ENCODE measurements at regions not wholly inside any gene's neighbourhood (a gene's known extent, or its start where the extent isn't known, plus 50 kb on each side); places are given as distances from the start of the nearest gene placed in this dataset.

DNA sequence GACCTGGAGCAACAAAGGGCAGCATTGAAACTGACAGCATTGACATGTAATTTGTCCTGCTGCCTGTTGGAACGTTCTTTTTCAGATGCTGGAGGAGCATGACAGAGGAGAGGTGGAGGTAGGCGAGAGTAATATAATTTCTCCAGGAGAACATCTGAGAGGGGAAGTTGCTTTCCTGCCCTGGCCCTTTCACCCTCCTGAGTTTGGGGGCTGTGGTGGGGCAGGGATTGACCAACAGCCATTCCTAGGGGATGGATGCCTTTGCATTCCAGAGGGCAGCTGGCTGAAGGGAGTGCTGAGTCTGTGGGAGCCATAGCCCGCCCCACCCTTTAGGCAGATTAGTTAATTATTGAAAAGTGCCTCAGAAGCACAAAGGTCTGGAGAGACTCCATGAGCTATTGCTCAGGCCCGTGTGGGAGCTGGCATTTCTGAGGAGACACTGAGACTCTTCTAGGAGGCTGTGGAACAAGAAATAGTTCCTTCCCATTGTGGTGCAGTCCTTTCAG, 73.5 kb downstream of the ARF6 start:
- no peak for TF ChIP-seq EP300 (IDR thresholded peaks at IDR 0.05)
- TF ChIP-seq POLR2A (IDR thresholded peaks at IDR 0.05), result no peak
- no peak for TF ChIP-seq POLR2AphosphoS5 (IDR thresholded peaks at IDR 0.05)
- TF ChIP-seq CTCF (IDR thresholded peaks at IDR 0.05), result no peak
- WGBS, 2 donors, result 38 to 50% methylated on average over 4 of the region's 4 CpGs
- Histone ChIP-seq H3K4me1 (peaks cover 11 to 27% (median 19%) of the 10 kb centered on the region in 4 donors), H3K4me3 (no peak overlapping the region), H3K9me3 (no peaks in the 10 kb centered on the region), H3K27me3 (no peaks in the 10 kb centered on the region), H3K27ac (peak overlapping the region in 2 of 4 donors; percentile 36 to 51), H3K36me3 (no peaks in the 10 kb centered on the region)
- DNase-seq (peak in 1 of 2 donors; percentile 56), ATAC-seq (ENCODE audit: low FRiP score in 2 of 2) (peak; percentile 62 to 79)

- H3K9me3 ChIP-seq, result no peaks in the 10 kb centered on the region
- H3K4me3 ChIP-seq, result no peak overlapping the region
- H3K36me3 ChIP-seq, result no peaks in the 10 kb centered on the region
- H3K4me1 ChIP-seq, result peaks cover 19 to 34% (median 26%) of the 10 kb centered on the region in 4 donors
- ATAC-seq (ENCODE audit: low FRiP score in 2 of 2), result no peak
- no peaks in the 10 kb centered on the region for H3K27me3 ChIP-seq
- WGBS, 2 donors, result 91 to 95% methylated on average over 11 of the region's 11 CpGs
- DNase-seq, result no peak
- TF ChIP-seq POLR2AphosphoS5 (IDR thresholded peaks at IDR 0.05) (no peak), POLR2A (IDR thresholded peaks at IDR 0.05) (no peak), CTCF (IDR thresholded peaks at IDR 0.05) (no peak), EP300 (IDR thresholded peaks at IDR 0.05) (no peak)
- peak overlapping the region in 1 of 4 donors; percentile 36 for H3K27ac ChIP-seq
These were observed 74.2 kb downstream of the ARF6 start for GRCh38 chr14:49966971-49967630.

GRCh38 chr14:49969961-49970360, 77.1 kb downstream of the ARF6 start:
- ATAC-seq (ENCODE audit: low FRiP score in 2 of 2) (no peak), DNase-seq (no peak)
- WGBS, 2 donors, result 91 to 94% methylated on average over 5 of the region's 5 CpGs
- H3K27me3 ChIP-seq, result no peaks in the 10 kb centered on the region
- no peaks in the 10 kb centered on the region for H3K9me3 ChIP-seq
- no peak overlapping the region for H3K4me3 ChIP-seq
- H3K36me3 ChIP-seq, result no peaks in the 10 kb centered on the region
- TF ChIP-seq POLR2A (IDR thresholded peaks at IDR 0.05) (no peak), EP300 (IDR thresholded peaks at IDR 0.05) (no peak), CTCF (IDR thresholded peaks at IDR 0.05) (no peak), POLR2AphosphoS5 (IDR thresholded peaks at IDR 0.05) (no peak)
- H3K4me1 ChIP-seq, result peaks cover 36 to 50% (median 43%) of the 10 kb centered on the region in 4 donors
- peak overlapping the region; percentile 58 to 82 (median 74) for H3K27ac ChIP-seq

DNA sequence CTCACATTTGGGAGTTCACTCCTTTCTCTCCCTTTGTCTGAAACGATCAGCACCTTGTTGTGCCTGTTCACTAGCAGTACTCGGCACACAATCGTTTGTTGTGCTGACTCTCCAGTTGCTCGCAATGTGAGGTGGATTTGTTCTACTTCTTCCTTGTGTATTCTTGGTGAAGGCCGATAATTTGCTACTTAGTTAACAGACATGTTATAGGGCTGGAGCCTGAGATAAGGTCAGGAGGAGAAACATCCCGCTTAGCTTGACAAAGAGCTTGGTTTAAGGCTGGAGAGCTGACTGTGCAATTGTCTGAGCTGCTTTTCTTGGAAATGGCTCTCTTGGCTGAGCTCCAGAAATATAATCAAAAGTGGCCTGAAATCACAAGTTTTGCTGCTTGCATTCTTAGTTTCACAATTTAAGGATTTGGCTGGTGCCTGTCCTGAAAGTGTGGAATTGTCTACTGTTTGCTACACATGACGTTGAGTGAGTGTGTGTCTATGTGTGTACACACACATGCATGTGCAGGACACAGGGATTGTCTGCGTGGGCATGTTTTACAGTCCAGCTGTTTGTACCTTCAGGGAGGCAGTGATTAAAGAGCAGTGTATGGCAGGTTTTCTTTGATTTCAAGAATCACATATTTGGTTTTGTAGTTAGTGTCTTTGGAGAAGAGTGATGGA, 77.7 kb downstream of the ARF6 start:
- Histone ChIP-seq H3K27ac (peak overlapping the region; percentile 58 to 82 (median 74)), H3K9me3 (no peaks in the 10 kb centered on the region), H3K4me3 (no peak overlapping the region), H3K4me1 (peaks cover 40 to 47% (median 43%) of the 10 kb centered on the region in 4 donors), H3K27me3 (no peaks in the 10 kb centered on the region), H3K36me3 (no peaks in the 10 kb centered on the region)
- DNase-seq, result no peak
- 35 to 39% methylated on average over 8 of the region's 8 CpGs for WGBS, 2 donors
- peak in 1 of 2 donors; percentile 44 for ATAC-seq (ENCODE audit: low FRiP score in 2 of 2)
- TF ChIP-seq EP300 (IDR thresholded peaks at IDR 0.05), result no peak
- TF ChIP-seq POLR2AphosphoS5 (IDR thresholded peaks at IDR 0.05), result peak in 1 of 2 donors; percentile 22
